H9 (cell line): ENCODE measurements at regions not wholly inside any gene's neighbourhood (a gene's known extent, or its start where the extent isn't known, plus 50 kb on each side); places are given as distances from the start of the nearest gene placed in this dataset.
A peak's percentile ranks its signal among the peaks of the same experiment; 100 is the strongest.

Source experiments
- DNase-seq: peaks from one replicate; pipeline ENCODE4 v3.0.0-alpha.2; 2017
- H2AFZ ChIP-seq: one replicate; pipeline ENCODE4 v1.6.1; 2013; ENCODE audit warnings: mild to moderate bottlenecking, low read length, control low read depth, moderate library complexity
- H2AK5ac ChIP-seq: 2 replicates; pipeline ENCODE4 v1.6.1; 2013; ENCODE audit warnings: low read length, control low read depth, mixed read lengths; ENCODE audit not compliant: insufficient read length
- H2BK120ac ChIP-seq: one replicate; pipeline ENCODE4 v1.6.1; 2013; ENCODE audit warnings: low read depth, mild to moderate bottlenecking, low read length, control low read depth, inconsistent platforms; ENCODE audit not compliant: poor library complexity, severe bottlenecking
- H2BK12ac ChIP-seq: 2 replicates; pipeline ENCODE4 v1.6.1; 2013; ENCODE audit warnings: low read length, control low read depth, mixed read lengths, low read depth; ENCODE audit not compliant: insufficient read length
- H2BK15ac ChIP-seq: 2 replicates; pipeline ENCODE4 v1.6.1; 2013; ENCODE audit warnings: low read depth, low read length, control low read depth
- H2BK20ac ChIP-seq: one replicate; pipeline ENCODE4 v1.6.1; 2013; ENCODE audit warnings: low read depth, mild to moderate bottlenecking, low read length, control low read depth, inconsistent platforms; ENCODE audit not compliant: poor library complexity, severe bottlenecking
- H2BK5ac ChIP-seq: 2 replicates; pipeline ENCODE4 v1.6.1; 2013; ENCODE audit warnings: low read length, control low read depth, mixed read lengths; ENCODE audit not compliant: insufficient read length
- H3K14ac ChIP-seq: 2 replicates; pipeline ENCODE4 v1.6.1; 2013; ENCODE audit warnings: low read length, control low read depth; ENCODE audit not compliant: insufficient read depth
- H3K18ac ChIP-seq: 2 replicates; pipeline ENCODE4 v1.6.1; 2013; ENCODE audit warnings: low read depth, mild to moderate bottlenecking, mixed read lengths, low read length, control low read depth; ENCODE audit not compliant: insufficient read length
- H3K23ac ChIP-seq: 2 replicates; pipeline ENCODE4 v1.6.1; 2013; ENCODE audit warnings: low read length, control low read depth, mixed read lengths, low read depth; ENCODE audit not compliant: insufficient read length
- H3K23me2 ChIP-seq: 2 replicates; pipeline ENCODE4 v1.6.1; 2013; ENCODE audit warnings: low read depth, mild to moderate bottlenecking, mixed read lengths, low read length, control low read depth; ENCODE audit not compliant: insufficient read length, poor library complexity, severe bottlenecking
- H3K27ac ChIP-seq: 2 replicates; pipeline ENCODE4 v1.5.1; 2013; ENCODE audit warnings: low read length, control low read depth, mixed read lengths, low read depth; ENCODE audit not compliant: insufficient read length
- H3K27me3 ChIP-seq: 2 replicates; pipeline ENCODE4 v1.6.1; 2013; ENCODE audit warnings: low read length, control low read depth, inconsistent platforms; ENCODE audit not compliant: insufficient read depth
- H3K4ac ChIP-seq: 2 replicates; pipeline ENCODE4 v1.6.1; 2013; ENCODE audit warnings: low read depth, mild to moderate bottlenecking, control low read depth, inconsistent platforms, low read length, moderate library complexity
- H3K4me1 ChIP-seq: 2 replicates; pipeline ENCODE4 v1.6.1; 2013; ENCODE audit warnings: low read length, control low read depth, inconsistent platforms; ENCODE audit not compliant: insufficient read depth
- H3K4me2 ChIP-seq: 2 replicates; pipeline ENCODE4 v1.6.1; 2013; ENCODE audit warnings: low read length, control low read depth, mixed read lengths; ENCODE audit not compliant: insufficient read length, insufficient read depth
- H3K56ac ChIP-seq: 2 replicates; pipeline ENCODE4 v1.6.1; 2013; ENCODE audit warnings: low read depth, mild to moderate bottlenecking, mixed read lengths, low read length, control low read depth; ENCODE audit not compliant: insufficient read length
- H3K79me1 ChIP-seq: 2 replicates; pipeline ENCODE4 v1.6.1; 2013; ENCODE audit warnings: low read depth, mild to moderate bottlenecking, moderate library complexity, low read length, control low read depth, inconsistent platforms; ENCODE audit not compliant: insufficient read depth, poor library complexity, severe bottlenecking
- H3K79me2 ChIP-seq: 2 replicates; pipeline ENCODE4 v1.6.1; 2013; ENCODE audit warnings: low read length, control low read depth, inconsistent platforms; ENCODE audit not compliant: insufficient read depth
- H3K9ac ChIP-seq: 2 replicates; pipeline ENCODE4 v1.6.1; 2013; ENCODE audit warnings: low read length, control low read depth, mixed read lengths; ENCODE audit not compliant: insufficient read length; ENCODE audit errors: extremely low read depth
- H3K9me3 ChIP-seq: one replicate; pipeline ENCODE4 v1.6.1; 2013; ENCODE audit warnings: low read depth, low read length, inconsistent platforms; ENCODE audit not compliant: control insufficient read depth
- H3T11ph ChIP-seq: one replicate; pipeline ENCODE4 v1.6.1; 2013; ENCODE audit warnings: mild to moderate bottlenecking, low read length, control low read depth, inconsistent platforms
- H4K20me1 ChIP-seq: one replicate; pipeline ENCODE4 v1.6.1; 2013; ENCODE audit not compliant: control insufficient read depth, insufficient read length, insufficient read depth
- H4K5ac ChIP-seq: 2 replicates; pipeline ENCODE4 v1.6.1; 2013; ENCODE audit warnings: low read depth, mild to moderate bottlenecking, mixed read lengths, low read length, control low read depth; ENCODE audit not compliant: insufficient read length
- H4K8ac ChIP-seq: replicated peaks from 2 replicates; pipeline ENCODE4 v1.6.1; 2013; ENCODE audit warnings: low read length, control low read depth, mixed read lengths, low read depth; ENCODE audit not compliant: insufficient read length
- H4K91ac ChIP-seq: 2 replicates; pipeline ENCODE4 v1.6.1; 2013; ENCODE audit warnings: low read depth, mild to moderate bottlenecking, moderate library complexity, mixed read lengths, low read length, control low read depth; ENCODE audit not compliant: insufficient read length
- H3K27ac Mint-ChIP-seq, 3 experiments: 2 replicates in 2 of 3; 3 replicates in 1 of 3; pipeline ENCODE4 v1.8.0; 2020 to 2021; ENCODE audit warnings: mixed read lengths in 3 of 3, mild to moderate bottlenecking in 1 of 3, moderate library complexity in 1 of 3
- H3K27me3 Mint-ChIP-seq: 2 replicates; pipeline ENCODE4 v1.8.0; 2021; ENCODE audit warnings: low read depth, mild to moderate bottlenecking, moderate library complexity, mixed read lengths
- H3K36me3 Mint-ChIP-seq, 3 experiments: 2 replicates in 2 of 3; 3 replicates in 1 of 3; pipeline ENCODE4 v1.8.0; 2020 to 2021; ENCODE audit warnings: low read depth in 3 of 3, mixed read lengths in 3 of 3; ENCODE audit not compliant: insufficient read depth in 1 of 3
- H3K4me1 Mint-ChIP-seq, 2 experiments: 2 replicates each; pipeline ENCODE4 v1.8.0; 2020; ENCODE audit warnings: mixed read lengths in 2 of 2
- H3K4me3 Mint-ChIP-seq, 2 experiments: 2 replicates in 1 of 2; 3 replicates in 1 of 2; pipeline ENCODE4 v1.8.0; 2020 to 2021; ENCODE audit warnings: mild to moderate bottlenecking in 2 of 2, mixed read lengths in 2 of 2, moderate library complexity in 1 of 2
- H3K9me3 Mint-ChIP-seq, 2 experiments: 2 replicates in 1 of 2; 3 replicates in 1 of 2; pipeline ENCODE4 v1.8.0; 2020; ENCODE audit warnings: mild to moderate bottlenecking in 2 of 2, mixed read lengths in 2 of 2, moderate library complexity in 1 of 2
- WGBS: extraction: QIAGEN DNeasy Blood & Tissue Kit; methylation state at CpG from one replicate; pipeline ENCODE4 v1.1.7; 2013; ENCODE audit warnings: missing lambda C conversion rate, low lambda C conversion rate, mixed read lengths; ENCODE audit not compliant: insufficient read length; ENCODE audit errors: extremely low coverage; 5-methylcytosine and 5-hydroxymethylcytosine counted together
- TF ChIP-seq, protein P1 (sequence below): fragments of 200-600 bp; sonication (generic); conservative IDR thresholded peaks from 3 replicates; pipeline ENCODE4 v1.8.0; 2021; ENCODE audit warnings: antibody characterized with exemption, mild to moderate bottlenecking

DNA sequence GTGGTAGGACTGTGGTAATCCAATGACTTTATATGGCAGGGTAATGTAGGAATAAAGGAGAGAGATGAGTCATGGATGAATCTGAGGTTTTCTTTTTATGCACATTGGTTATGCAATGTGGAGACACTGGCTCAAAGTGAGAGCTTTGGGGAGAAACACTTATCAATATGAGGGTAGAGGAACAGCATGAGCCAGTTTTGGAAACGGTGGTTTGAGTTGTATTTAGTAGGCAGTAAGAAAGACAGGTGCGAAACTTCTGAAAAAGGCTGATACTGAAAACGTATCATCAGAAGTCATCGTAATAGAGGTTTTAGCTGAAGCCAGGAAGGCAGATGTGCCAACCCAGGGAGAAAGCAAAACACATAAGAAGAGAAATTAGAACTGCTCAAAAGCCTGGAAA is 854.8 kb upstream of the SEL1L start:
- H3K27me3 ChIP-seq = no peaks in the 10 kb centered on the region
- Mint-ChIP-seq H3K9me3 (no peaks in the 10 kb centered on the region), H3K36me3 (no peaks in the 10 kb centered on the region), H3K27me3 (no peaks in the 10 kb centered on the region), H3K27ac (peak overlapping the region in 1 of 3 experiments; percentile 7; a peak in 1 of 7 replicates), H3K4me1 (peaks cover 3 to 5% of the 10 kb centered on the region in 2 experiments; a peak in 2 of 4 replicates), H3K4me3 (no peak overlapping the region)
- WGBS = no CpG with 5 or more reads among the region's 4 CpGs
- no peaks in the 10 kb centered on the region for H3K4me1 ChIP-seq
- H4K5ac ChIP-seq = no peak overlapping the region
- H3K23ac ChIP-seq = no peak overlapping the region
- no peak overlapping the region for H2BK20ac ChIP-seq
- H3K9ac ChIP-seq = no peak overlapping the region
- no peak overlapping the region for H2BK5ac ChIP-seq
- no peak overlapping the region for H2AK5ac ChIP-seq
- no peak overlapping the region for H2AFZ ChIP-seq
- no peak overlapping the region for H3K56ac ChIP-seq
- H3K14ac ChIP-seq = no peak overlapping the region
- H3K4ac ChIP-seq = no peak overlapping the region
- H4K8ac ChIP-seq = no peak overlapping the region
- TF ChIP-seq, protein P1, sequence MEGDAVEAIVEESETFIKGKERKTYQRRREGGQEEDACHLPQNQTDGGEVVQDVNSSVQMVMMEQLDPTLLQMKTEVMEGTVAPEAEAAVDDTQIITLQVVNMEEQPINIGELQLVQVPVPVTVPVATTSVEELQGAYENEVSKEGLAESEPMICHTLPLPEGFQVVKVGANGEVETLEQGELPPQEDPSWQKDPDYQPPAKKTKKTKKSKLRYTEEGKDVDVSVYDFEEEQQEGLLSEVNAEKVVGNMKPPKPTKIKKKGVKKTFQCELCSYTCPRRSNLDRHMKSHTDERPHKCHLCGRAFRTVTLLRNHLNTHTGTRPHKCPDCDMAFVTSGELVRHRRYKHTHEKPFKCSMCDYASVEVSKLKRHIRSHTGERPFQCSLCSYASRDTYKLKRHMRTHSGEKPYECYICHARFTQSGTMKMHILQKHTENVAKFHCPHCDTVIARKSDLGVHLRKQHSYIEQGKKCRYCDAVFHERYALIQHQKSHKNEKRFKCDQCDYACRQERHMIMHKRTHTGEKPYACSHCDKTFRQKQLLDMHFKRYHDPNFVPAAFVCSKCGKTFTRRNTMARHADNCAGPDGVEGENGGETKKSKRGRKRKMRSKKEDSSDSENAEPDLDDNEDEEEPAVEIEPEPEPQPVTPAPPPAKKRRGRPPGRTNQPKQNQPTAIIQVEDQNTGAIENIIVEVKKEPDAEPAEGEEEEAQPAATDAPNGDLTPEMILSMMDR = no peak
- no peak for DNase-seq
- no peak overlapping the region for H2BK12ac ChIP-seq
- no peaks in the 10 kb centered on the region for H3K23me2 ChIP-seq
- H3K18ac ChIP-seq = no peak overlapping the region
- H3K9me3 ChIP-seq = no peaks in the 10 kb centered on the region
- no peak overlapping the region for H3K4me2 ChIP-seq
- no peaks in the 10 kb centered on the region for H4K20me1 ChIP-seq
- H3T11ph ChIP-seq = no peak overlapping the region
- no peak overlapping the region for H3K27ac ChIP-seq
- H2BK120ac ChIP-seq = no peak overlapping the region
- no peaks in the 10 kb centered on the region for H3K79me2 ChIP-seq
- no peak overlapping the region for H2BK15ac ChIP-seq
- H4K91ac ChIP-seq = no peak overlapping the region
- no peaks in the 10 kb centered on the region for H3K79me1 ChIP-seq
